ENCODE measurements at regions not wholly inside any gene's neighbourhood (a gene's known extent, or its start where the extent isn't known, plus 50 kb on each side); places are given as distances from the start of the nearest gene placed in this dataset.

- no peak for DNase-seq
These were observed 455.0 kb downstream of the RFPL4B start for GRCh38 chr6:112802144-112802543.

- DNase-seq, result no peak
These were observed 457.7 kb downstream of the RFPL4B start for GRCh38 chr6:112804638-112805330.

GRCh38 chr6:112806163-112806865 lies 459.2 kb downstream of the RFPL4B start:
- no peak for DNase-seq

GRCh38 chr6:112821476-112821875 lies 474.3 kb downstream of the RFPL4B start:
- no peak for DNase-seq

- no peak for DNase-seq
These were observed 475.6 kb downstream of the RFPL4B start for GRCh38 chr6:112822769-112823168.

- DNase-seq, result no peak
These were observed 480.7 kb downstream of the RFPL4B start for GRCh38 chr6:112827793-112828192.

- no peak for DNase-seq
These were observed 483.9 kb downstream of the RFPL4B start for GRCh38 chr6:112831022-112831421.

- DNase-seq, result no peak
These were observed 486.5 kb downstream of the RFPL4B start for GRCh38 chr6:112833581-112834131.

GRCh38 chr6:112835078-112835477 lies 487.9 kb downstream of the RFPL4B start:
- DNase-seq, result no peak

- DNase-seq, result peak; percentile 32
These were observed 492.4 kb downstream of the RFPL4B start for GRCh38 chr6:112839525-112839961.

GRCh38 chr6:112841553-112842329 lies 494.6 kb downstream of the RFPL4B start:
- no peak for DNase-seq

GRCh38 chr6:112842330-112842685 lies 495.2 kb downstream of the RFPL4B start:
- DNase-seq, result no peak

- DNase-seq, result peak; percentile 19
These were observed 499.6 kb downstream of the RFPL4B start for GRCh38 chr6:112846681-112847080.

GRCh38 chr6:112851146-112851545 lies 504.0 kb downstream of the RFPL4B start:
- peak; percentile 17 for DNase-seq

- no peak for DNase-seq
These were observed 506.0 kb downstream of the RFPL4B start for GRCh38 chr6:112853162-112853561.

GRCh38 chr6:112863753-112864152 lies 516.6 kb downstream of the RFPL4B start:
- DNase-seq, result no peak

- DNase-seq, result no peak
These were observed 518.0 kb downstream of the RFPL4B start for GRCh38 chr6:112865131-112865530.

GRCh38 chr6:112874881-112875280 lies 527.8 kb downstream of the RFPL4B start:
- DNase-seq, result no peak

GRCh38 chr6:112877134-112878100 lies 530.3 kb downstream of the RFPL4B start:
- DNase-seq, result peak; percentile 63

GRCh38 chr6:112879920-112880413 lies 532.8 kb downstream of the RFPL4B start:
- no peak for DNase-seq

GRCh38 chr6:112881027-112881426 lies 533.9 kb downstream of the RFPL4B start:
- DNase-seq, result no peak
